K562 (cell line): ENCODE measurements at regions not wholly inside any gene's neighbourhood (a gene's known extent, or its start where the extent isn't known, plus 50 kb on each side); places are given as distances from the start of the nearest gene placed in this dataset.

Experiments
- FOXO4 ChIP-seq: fragments of 450-650 bp; formaldehyde crosslinking; IDR thresholded peaks from 2 replicates; pipeline ENCODE4 v1.4.0; 2020; ENCODE audit warnings: mild to moderate bottlenecking, moderate library complexity
- STAT5A ChIP-seq: IDR thresholded peaks from 2 replicates; pipeline ENCODE4 v1.6.1; 2012; ENCODE audit warnings: low read length, inconsistent platforms, borderline replicate concordance
- ZBTB49 ChIP-seq: sonication (generic); formaldehyde crosslinking; IDR thresholded peaks from 2 replicates; pipeline ENCODE4 v1.8.0; 2022; ENCODE audit warnings: missing genetic modification reagents, mild to moderate bottlenecking, borderline replicate concordance
- ZFP30 ChIP-seq: fragments of 250-450 bp; sonication (Bioruptor Pico); IDR thresholded peaks from 2 replicates; pipeline ENCODE4 v1.8.0; 2022; ENCODE audit warnings: moderate library complexity, mild to moderate bottlenecking, inconsistent platforms, borderline replicate concordance
- ZNF324 ChIP-seq: fragments of 250-450 bp; sonication (Bioruptor Pico); IDR thresholded peaks from 2 replicates; pipeline ENCODE4 v1.4.0; 2020; ENCODE audit warnings: mild to moderate bottlenecking
- TF ChIP-seq, protein P1 (sequence below): fragments of 250-450 bp; sonication (Bioruptor Pico); IDR thresholded peaks from 2 replicates; pipeline ENCODE4 v1.9.0; 2021; ENCODE audit warnings: mild to moderate bottlenecking, inconsistent platforms

DNA sequence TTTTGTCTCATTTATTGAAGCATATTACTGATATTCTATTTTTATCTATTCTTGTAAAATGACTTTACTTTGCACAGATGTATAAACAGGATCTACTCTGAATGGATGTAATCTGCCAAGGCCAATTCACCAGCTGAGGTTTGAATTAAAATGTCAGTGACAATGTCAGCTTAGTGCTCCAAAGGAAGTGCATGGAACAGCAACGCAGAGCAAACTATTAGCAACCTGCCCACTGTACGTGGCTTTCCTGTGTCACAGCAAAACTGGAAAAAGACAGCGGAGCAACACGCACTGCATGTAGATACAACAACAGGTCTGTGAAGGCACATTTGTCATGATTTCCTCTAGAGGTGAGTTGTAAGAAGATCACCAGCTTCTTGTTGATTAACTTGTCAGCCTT, 409.4 kb downstream of the MED10 start (continued):
- TF ChIP-seq ZBTB49 (CRISPR knock-in tag) (no peak), FOXO4 (CRISPR knock-in tag) (no peak), ZNF324 (CRISPR knock-in tag) (no peak), STAT5A (no peak), ZFP30 (no peak)
- TF ChIP-seq, protein P1, sequence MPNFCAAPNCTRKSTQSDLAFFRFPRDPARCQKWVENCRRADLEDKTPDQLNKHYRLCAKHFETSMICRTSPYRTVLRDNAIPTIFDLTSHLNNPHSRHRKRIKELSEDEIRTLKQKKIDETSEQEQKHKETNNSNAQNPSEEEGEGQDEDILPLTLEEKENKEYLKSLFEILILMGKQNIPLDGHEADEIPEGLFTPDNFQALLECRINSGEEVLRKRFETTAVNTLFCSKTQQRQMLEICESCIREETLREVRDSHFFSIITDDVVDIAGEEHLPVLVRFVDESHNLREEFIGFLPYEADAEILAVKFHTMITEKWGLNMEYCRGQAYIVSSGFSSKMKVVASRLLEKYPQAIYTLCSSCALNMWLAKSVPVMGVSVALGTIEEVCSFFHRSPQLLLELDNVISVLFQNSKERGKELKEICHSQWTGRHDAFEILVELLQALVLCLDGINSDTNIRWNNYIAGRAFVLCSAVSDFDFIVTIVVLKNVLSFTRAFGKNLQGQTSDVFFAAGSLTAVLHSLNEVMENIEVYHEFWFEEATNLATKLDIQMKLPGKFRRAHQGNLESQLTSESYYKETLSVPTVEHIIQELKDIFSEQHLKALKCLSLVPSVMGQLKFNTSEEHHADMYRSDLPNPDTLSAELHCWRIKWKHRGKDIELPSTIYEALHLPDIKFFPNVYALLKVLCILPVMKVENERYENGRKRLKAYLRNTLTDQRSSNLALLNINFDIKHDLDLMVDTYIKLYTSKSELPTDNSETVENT (CRISPR knock-in tag): no peak
